Lung (tissue), 11 donors: ENCODE measurements at regions not wholly inside any gene's neighbourhood (a gene's known extent, or its start where the extent isn't known, plus 50 kb on each side); places are given as distances from the start of the nearest gene placed in this dataset.
"Not testable (repeated sequence)": the region's sequence is repeated elsewhere in the genome, so short reads cannot be mapped to it uniquely, and the experiment has no call there.

Source experiments
- ATAC-seq: fragments of 200-7000 bp; cut with Tn5 transposase; one replicate; pipeline ENCODE4 v1.9.1; 2020; ENCODE audit warnings: moderate number of reproducible peaks; ENCODE audit not compliant: insufficient read depth, low FRiP score
- DNase-seq, 3 donors: peaks; one replicate each; pipeline ENCODE4 v3.0.0-alpha.2; 2013 to 2017
- H3K27ac ChIP-seq, 2 donors: one replicate each; pipeline ENCODE4 v1.5.1; 2013; ENCODE audit warnings: mild to moderate bottlenecking in 2 of 2, moderate library complexity in 2 of 2, control low read depth in 1 of 2, inconsistent platforms in 1 of 2, low read depth in 1 of 2, low read length in 1 of 2
- H3K27me3 ChIP-seq, 3 donors: one replicate each; pipeline ENCODE4 v1.5.1; 2013; ENCODE audit warnings: low read length in 2 of 3; ENCODE audit not compliant: control insufficient read depth in 3 of 3, insufficient read depth in 3 of 3
- H3K36me3 ChIP-seq, 4 donors: one replicate each; pipeline ENCODE4 v1.5.1; 2013; ENCODE audit warnings: low read length in 4 of 4, mild to moderate bottlenecking in 1 of 4, moderate library complexity in 1 of 4; ENCODE audit not compliant: control insufficient read depth in 4 of 4, insufficient read depth in 4 of 4
- H3K4me1 ChIP-seq, 5 donors: one replicate each; pipeline ENCODE4 v1.5.1; 2013; ENCODE audit warnings: low read length in 5 of 5, mild to moderate bottlenecking in 2 of 5, moderate library complexity in 1 of 5; ENCODE audit not compliant: control insufficient read depth in 5 of 5, insufficient read depth in 5 of 5
- H3K4me3 ChIP-seq: one replicate; pipeline ENCODE4 v1.5.1; 2013; ENCODE audit warnings: mild to moderate bottlenecking, control low read depth, moderate library complexity
- H3K9ac ChIP-seq, 2 donors: one replicate each; pipeline ENCODE4 v1.5.1; 2013; ENCODE audit warnings: low read length in 2 of 2, control low read depth in 1 of 2; ENCODE audit not compliant: insufficient read depth in 1 of 2
- H3K9me3 ChIP-seq, 4 donors: one replicate each; pipeline ENCODE4 v1.5.1; 2013; ENCODE audit warnings: low read length in 3 of 4, mild to moderate bottlenecking in 1 of 4, moderate library complexity in 1 of 4; ENCODE audit not compliant: control insufficient read depth in 4 of 4, insufficient read depth in 3 of 4
- WGBS, 2 donors: extraction: QIAGEN DNeasy Blood & Tissue Kit; methylation state at CpG; one replicate each; pipeline ENCODE4 v1.1.7; 2013; 5-methylcytosine and 5-hydroxymethylcytosine counted together
- TF ChIP-seq, protein P1 (sequence below): IDR thresholded peaks from 2 replicates; pipeline ENCODE4 v1.5.1; 2012; ENCODE audit warnings: mild to moderate bottlenecking; ENCODE audit errors: control extremely low read depth, extremely low read depth
- donor health status: control.
- donor health status: control.
- donor health status: Bipolar disorder and iron deficiency.
- donor health status: healthy.
- donor health status: DM: yes; HTN: yes; CAD: no.

DNA sequence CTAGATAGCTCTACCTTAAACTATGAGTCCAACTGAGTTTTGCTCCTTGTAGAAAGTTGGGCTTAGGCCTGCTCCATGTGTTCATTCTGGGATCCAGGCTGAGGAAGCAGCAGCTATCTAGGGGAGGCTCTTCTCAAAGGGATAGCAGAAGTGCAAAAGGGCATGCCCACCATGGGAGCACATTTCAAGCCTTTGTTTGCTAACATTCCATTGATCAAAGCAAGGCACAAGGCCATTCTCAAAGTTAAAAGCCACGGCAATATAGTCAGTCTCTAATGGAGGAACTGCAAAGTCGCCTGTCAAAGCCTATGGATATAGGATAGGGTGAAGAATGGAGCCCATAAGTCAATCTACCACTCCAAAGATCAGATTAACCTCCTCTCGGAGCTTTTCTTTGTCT lies 488.1 kb upstream of the ARX start:
- no peak overlapping the region for H3K27ac ChIP-seq
- H3K36me3 ChIP-seq: no peaks in the 10 kb centered on the region
- H3K4me3 ChIP-seq: no peak overlapping the region
- H3K9me3 ChIP-seq: no peaks in the 10 kb centered on the region
- 59 to 84% methylated on average over 3 of the region's 3 CpGs for WGBS, 2 donors
- H3K27me3 ChIP-seq: no peaks in the 10 kb centered on the region
- H3K9ac ChIP-seq: no peak overlapping the region
- TF ChIP-seq, protein P1, sequence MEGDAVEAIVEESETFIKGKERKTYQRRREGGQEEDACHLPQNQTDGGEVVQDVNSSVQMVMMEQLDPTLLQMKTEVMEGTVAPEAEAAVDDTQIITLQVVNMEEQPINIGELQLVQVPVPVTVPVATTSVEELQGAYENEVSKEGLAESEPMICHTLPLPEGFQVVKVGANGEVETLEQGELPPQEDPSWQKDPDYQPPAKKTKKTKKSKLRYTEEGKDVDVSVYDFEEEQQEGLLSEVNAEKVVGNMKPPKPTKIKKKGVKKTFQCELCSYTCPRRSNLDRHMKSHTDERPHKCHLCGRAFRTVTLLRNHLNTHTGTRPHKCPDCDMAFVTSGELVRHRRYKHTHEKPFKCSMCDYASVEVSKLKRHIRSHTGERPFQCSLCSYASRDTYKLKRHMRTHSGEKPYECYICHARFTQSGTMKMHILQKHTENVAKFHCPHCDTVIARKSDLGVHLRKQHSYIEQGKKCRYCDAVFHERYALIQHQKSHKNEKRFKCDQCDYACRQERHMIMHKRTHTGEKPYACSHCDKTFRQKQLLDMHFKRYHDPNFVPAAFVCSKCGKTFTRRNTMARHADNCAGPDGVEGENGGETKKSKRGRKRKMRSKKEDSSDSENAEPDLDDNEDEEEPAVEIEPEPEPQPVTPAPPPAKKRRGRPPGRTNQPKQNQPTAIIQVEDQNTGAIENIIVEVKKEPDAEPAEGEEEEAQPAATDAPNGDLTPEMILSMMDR: no peak
- DNase-seq (no peak), ATAC-seq (no peak)
- no peaks in the 10 kb centered on the region for H3K4me1 ChIP-seq

DNA sequence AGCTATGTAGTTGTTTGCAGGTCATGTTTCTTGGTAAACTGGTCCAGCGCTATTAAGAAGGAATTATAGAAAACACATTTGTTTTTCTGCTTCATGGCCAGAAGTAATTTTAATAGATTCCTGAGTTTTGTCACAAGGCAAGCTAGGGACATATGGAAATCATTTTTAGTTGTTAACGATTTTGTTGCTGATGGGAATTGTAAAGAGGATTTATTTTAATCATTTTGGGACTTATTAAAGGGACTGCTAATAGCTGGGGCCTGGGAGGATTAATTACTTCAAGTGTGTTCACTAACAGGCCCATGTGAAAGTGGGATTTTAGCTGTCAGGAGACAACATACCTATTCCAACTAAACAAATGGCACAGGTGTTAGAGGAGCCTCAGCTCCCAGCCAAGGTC lies 492.0 kb upstream of the ARX start:
- no peaks in the 10 kb centered on the region for H3K27me3 ChIP-seq
- ATAC-seq (no peak), DNase-seq (no peak)
- H3K36me3 ChIP-seq: no peaks in the 10 kb centered on the region
- 71 to 87% methylated on average over 2 of the region's 2 CpGs for WGBS, 2 donors
- H3K9ac ChIP-seq: no peak overlapping the region
- H3K9me3 ChIP-seq: peaks cover 0 to 3% (median 0%) of the 10 kb centered on the region in 4 donors
- no peak overlapping the region for H3K4me3 ChIP-seq
- no peak overlapping the region for H3K27ac ChIP-seq
- TF ChIP-seq, protein P1: no peak
- H3K4me1 ChIP-seq: no peaks in the 10 kb centered on the region

DNA sequence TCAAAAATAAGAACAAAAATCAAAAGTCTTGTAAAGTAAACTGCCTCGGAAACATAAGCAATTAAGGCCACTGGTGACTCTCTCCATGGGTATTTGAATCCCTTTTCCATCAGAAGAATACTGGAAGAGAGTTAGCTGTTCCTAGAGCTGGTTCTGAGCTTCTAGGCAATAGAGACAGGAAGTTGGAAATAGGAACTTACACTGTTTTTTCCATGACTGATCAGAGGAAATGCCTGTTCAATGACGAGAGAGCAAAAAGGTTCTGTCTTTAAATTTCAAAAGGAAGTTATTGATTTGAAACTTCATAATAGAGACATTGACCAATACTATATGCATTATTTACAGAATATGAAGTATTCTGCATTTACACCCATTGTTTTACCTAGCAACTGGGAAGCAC lies 503.5 kb upstream of the ARX start:
- Histone ChIP-seq H3K9me3 (no peaks in the 10 kb centered on the region), H3K27ac (no peak overlapping the region), H3K27me3 (peaks cover 0 to 4% (median 2%) of the 10 kb centered on the region in 3 donors), H3K4me3 (no peak overlapping the region), H3K9ac (no peak overlapping the region), H3K4me1 (no peaks in the 10 kb centered on the region), H3K36me3 (no peaks in the 10 kb centered on the region)
- no peak for DNase-seq
- TF ChIP-seq, protein P1: no peak
- no peak for ATAC-seq
- WGBS, 2 donors: 46 to 60% methylated on average over 2 of the region's 2 CpGs

DNA sequence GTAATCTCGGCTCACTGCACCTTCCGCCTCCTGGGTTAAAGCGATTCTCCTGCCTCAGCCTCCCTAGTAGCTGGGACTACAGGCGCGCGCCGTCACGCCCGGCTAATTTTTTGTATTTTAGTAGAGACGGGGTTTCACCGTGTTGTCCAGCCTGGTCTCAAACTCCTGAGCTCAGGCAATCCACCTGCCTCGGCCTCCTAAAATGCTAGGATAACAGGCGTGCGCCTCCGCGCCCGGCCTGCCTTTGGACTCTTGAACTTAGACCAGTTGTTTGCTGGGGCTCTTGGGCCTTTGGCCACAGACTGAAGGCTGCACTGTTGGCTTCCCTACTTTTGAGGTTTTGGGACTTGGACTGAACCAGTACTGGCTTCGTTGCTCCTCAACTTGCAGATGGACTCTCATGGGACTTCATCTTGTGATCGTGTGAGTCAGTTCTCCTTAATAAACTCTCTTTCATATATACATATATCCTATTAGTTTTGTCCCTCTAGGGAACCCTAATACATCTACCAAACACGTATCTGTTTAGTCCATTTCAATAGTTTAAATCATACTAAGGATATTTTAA lies 506.8 kb upstream of the ARX start:
- H3K4me3 ChIP-seq, H3K9ac ChIP-seq, ATAC-seq, H3K36me3 ChIP-seq, H3K9me3 ChIP-seq, DNase-seq, H3K4me1 ChIP-seq, H3K27ac ChIP-seq, H3K27me3 ChIP-seq: not testable (repeated sequence)
- 87 to 97% methylated on average over 20 of the region's 20 CpGs for WGBS, 2 donors
